ENCODE measurements at regions not wholly inside any gene's neighbourhood (a gene's known extent, or its start where the extent isn't known, plus 50 kb on each side); places are given as distances from the start of the nearest gene placed in this dataset.

- Histone ChIP-seq H3K4me3 (ENCODE audit: low read depth, low read length) (peak overlapping the region; percentile 52), H2AFZ (ENCODE audit: insufficient read depth, low read length, poor library complexity) (no peak overlapping the region), H4K91ac (ENCODE audit: low read depth, low read length) (no peak overlapping the region), H3K79me2 (ENCODE audit: control insufficient read depth, insufficient read depth, low read length, poor library complexity) (no peaks in the 10 kb centered on the region), H2BK120ac (ENCODE audit: insufficient read depth, low read length, poor library complexity) (no peak overlapping the region), H3K4me1 (ENCODE audit: control insufficient read depth in 1 of 2, insufficient read depth in 2 of 2, low read length in 2 of 2) (peaks cover 0 to 3% of the 10 kb centered on the region in 2 experiments), H3K36me3 (ENCODE audit: control insufficient read depth in 1 of 2, insufficient read depth in 2 of 2, low read length in 2 of 2) (no peaks in the 10 kb centered on the region), H4K12ac (ENCODE audit: low read depth, low read length) (no peak overlapping the region), H3K14ac (ENCODE audit: low read length) (no peak overlapping the region), H2BK5ac (ENCODE audit: low read depth, low read length, poor library complexity) (no peak overlapping the region), H2AK5ac (ENCODE audit: low read length) (no peak overlapping the region), H3K18ac (ENCODE audit: low read length) (no peak overlapping the region), H3K9me3 (ENCODE audit: insufficient read depth, low read depth, low read length) (peaks cover 10% of the 10 kb centered on the region), H3K27me3 (ENCODE audit: insufficient read depth, low read length) (no peaks in the 10 kb centered on the region), H3K4me2 (ENCODE audit: low read length) (no peak overlapping the region), H4K8ac (ENCODE audit: low read depth, low read length) (no peak overlapping the region), H3K79me1 (ENCODE audit: low read length) (no peaks in the 10 kb centered on the region), H3K4ac (ENCODE audit: low read depth, low read length) (no peak overlapping the region), H3K9ac (ENCODE audit: low read length) (peak overlapping the region; percentile 1), H2BK12ac (ENCODE audit: low read length) (no peak overlapping the region), H3K23ac (ENCODE audit: low read length) (peak overlapping the region; percentile 64), H3K27ac (ENCODE audit: low read depth, low read length) (no peak overlapping the region)
- no peak for DNase-seq
- whole genome bisulfite sequencing (ENCODE audit: extremely low coverage, insufficient coverage, insufficient read length) = no CpG with 5 or more reads among the region's 4 CpGs
These were observed 84.6 kb downstream of the DLL1 start for GRCh38 chr6:170206317-170206621.

GRCh38 chr6:170205534-170206316 is 85.2 kb downstream of the DLL1 start:
- Histone ChIP-seq H3K79me1 (ENCODE audit: low read length) (no peaks in the 10 kb centered on the region), H3K23ac (ENCODE audit: low read length) (peak overlapping the region; percentile 64), H4K12ac (ENCODE audit: low read depth, low read length) (no peak overlapping the region), H3K4me1 (ENCODE audit: control insufficient read depth in 1 of 2, insufficient read depth in 2 of 2, low read length in 2 of 2) (peaks cover 0 to 3% of the 10 kb centered on the region in 2 experiments), H3K18ac (ENCODE audit: low read length) (no peak overlapping the region), H4K8ac (ENCODE audit: low read depth, low read length) (no peak overlapping the region), H4K91ac (ENCODE audit: low read depth, low read length) (no peak overlapping the region), H3K27me3 (ENCODE audit: insufficient read depth, low read length) (no peaks in the 10 kb centered on the region), H3K4ac (ENCODE audit: low read depth, low read length) (no peak overlapping the region), H3K36me3 (ENCODE audit: control insufficient read depth in 1 of 2, insufficient read depth in 2 of 2, low read length in 2 of 2) (no peaks in the 10 kb centered on the region), H3K14ac (ENCODE audit: low read length) (no peak overlapping the region), H2BK5ac (ENCODE audit: low read depth, low read length, poor library complexity) (no peak overlapping the region), H3K9me3 (ENCODE audit: insufficient read depth, low read depth, low read length) (peaks cover 10% of the 10 kb centered on the region), H2AK5ac (ENCODE audit: low read length) (no peak overlapping the region), H3K27ac (ENCODE audit: low read depth, low read length) (no peak overlapping the region), H2BK12ac (ENCODE audit: low read length) (no peak overlapping the region), H3K4me2 (ENCODE audit: low read length) (no peak overlapping the region), H3K79me2 (ENCODE audit: control insufficient read depth, insufficient read depth, low read length, poor library complexity) (no peaks in the 10 kb centered on the region), H3K9ac (ENCODE audit: low read length) (no peak overlapping the region), H2BK120ac (ENCODE audit: insufficient read depth, low read length, poor library complexity) (no peak overlapping the region), H3K4me3 (ENCODE audit: low read depth, low read length) (peak overlapping the region; percentile 52), H2AFZ (ENCODE audit: insufficient read depth, low read length, poor library complexity) (no peak overlapping the region)
- no peak for DNase-seq
- no CpG with 5 or more reads among the region's 14 CpGs for WGBS (ENCODE audit: extremely low coverage, insufficient coverage, insufficient read length)

- Histone ChIP-seq H3K36me3 (ENCODE audit: control insufficient read depth in 1 of 2, insufficient read depth in 2 of 2, low read length in 2 of 2) (no peaks in the 10 kb centered on the region), H3K4me1 (ENCODE audit: control insufficient read depth in 1 of 2, insufficient read depth in 2 of 2, low read length in 2 of 2) (peaks cover 0 to 3% of the 10 kb centered on the region in 2 experiments), H2AK5ac (ENCODE audit: low read length) (no peak overlapping the region), H3K18ac (ENCODE audit: low read length) (no peak overlapping the region), H3K9ac (ENCODE audit: low read length) (no peak overlapping the region), H2BK12ac (ENCODE audit: low read length) (no peak overlapping the region), H3K9me3 (ENCODE audit: insufficient read depth, low read depth, low read length) (peaks cover 10% of the 10 kb centered on the region), H3K14ac (ENCODE audit: low read length) (no peak overlapping the region), H3K4me2 (ENCODE audit: low read length) (no peak overlapping the region), H2BK120ac (ENCODE audit: insufficient read depth, low read length, poor library complexity) (no peak overlapping the region), H3K79me1 (ENCODE audit: low read length) (no peaks in the 10 kb centered on the region), H3K4ac (ENCODE audit: low read depth, low read length) (no peak overlapping the region), H3K27ac (ENCODE audit: low read depth, low read length) (no peak overlapping the region), H4K91ac (ENCODE audit: low read depth, low read length) (no peak overlapping the region), H4K12ac (ENCODE audit: low read depth, low read length) (no peak overlapping the region), H3K27me3 (ENCODE audit: insufficient read depth, low read length) (no peaks in the 10 kb centered on the region), H3K4me3 (ENCODE audit: low read depth, low read length) (no peak overlapping the region), H3K23ac (ENCODE audit: low read length) (no peak overlapping the region), H4K8ac (ENCODE audit: low read depth, low read length) (no peak overlapping the region), H2AFZ (ENCODE audit: insufficient read depth, low read length, poor library complexity) (no peak overlapping the region), H2BK5ac (ENCODE audit: low read depth, low read length, poor library complexity) (no peak overlapping the region), H3K79me2 (ENCODE audit: control insufficient read depth, insufficient read depth, low read length, poor library complexity) (no peaks in the 10 kb centered on the region)
- no CpG with 5 or more reads among the region's 6 CpGs for WGBS (ENCODE audit: extremely low coverage, insufficient coverage, insufficient read length)
- no peak for DNase-seq
These were observed 85.8 kb downstream of the DLL1 start for GRCh38 chr6:170205126-170205525.

GRCh38 chr6:170203212-170203611 is 87.7 kb downstream of the DLL1 start:
- Histone ChIP-seq H2AFZ (ENCODE audit: insufficient read depth, low read length, poor library complexity) (no peak overlapping the region), H3K18ac (ENCODE audit: low read length) (no peak overlapping the region), H3K4me3 (ENCODE audit: low read depth, low read length) (no peak overlapping the region), H2AK5ac (ENCODE audit: low read length) (no peak overlapping the region), H3K36me3 (ENCODE audit: control insufficient read depth in 1 of 2, insufficient read depth in 2 of 2, low read length in 2 of 2) (no peaks in the 10 kb centered on the region), H3K27me3 (ENCODE audit: insufficient read depth, low read length) (no peaks in the 10 kb centered on the region), H4K8ac (ENCODE audit: low read depth, low read length) (no peak overlapping the region), H3K27ac (ENCODE audit: low read depth, low read length) (no peak overlapping the region), H3K23ac (ENCODE audit: low read length) (no peak overlapping the region), H3K9me3 (ENCODE audit: insufficient read depth, low read depth, low read length) (peaks cover 8% of the 10 kb centered on the region), H2BK120ac (ENCODE audit: insufficient read depth, low read length, poor library complexity) (no peak overlapping the region), H2BK12ac (ENCODE audit: low read length) (no peak overlapping the region), H3K79me2 (ENCODE audit: control insufficient read depth, insufficient read depth, low read length, poor library complexity) (no peaks in the 10 kb centered on the region), H3K79me1 (ENCODE audit: low read length) (no peaks in the 10 kb centered on the region), H4K91ac (ENCODE audit: low read depth, low read length) (no peak overlapping the region), H3K9ac (ENCODE audit: low read length) (no peak overlapping the region), H3K4me1 (ENCODE audit: control insufficient read depth in 1 of 2, insufficient read depth in 2 of 2, low read length in 2 of 2) (peaks cover 0 to 3% of the 10 kb centered on the region in 2 experiments), H4K12ac (ENCODE audit: low read depth, low read length) (no peak overlapping the region), H2BK5ac (ENCODE audit: low read depth, low read length, poor library complexity) (no peak overlapping the region), H3K14ac (ENCODE audit: low read length) (no peak overlapping the region), H3K4me2 (ENCODE audit: low read length) (no peak overlapping the region), H3K4ac (ENCODE audit: low read depth, low read length) (no peak overlapping the region)
- no CpG with 5 or more reads among the region's 6 CpGs for WGBS (ENCODE audit: extremely low coverage, insufficient coverage, insufficient read length)
- no peak for DNase-seq

All from trophoblast cell (in vitro differentiated cells and primary cell).